DOHH2 (cell line): ENCODE measurements at regions not wholly inside any gene's neighbourhood (a gene's known extent, or its start where the extent isn't known, plus 50 kb on each side); places are given as distances from the start of the nearest gene placed in this dataset.

Experiments
- CTCF ChIP-seq: fragments of 200-600 bp; sonication (generic); IDR thresholded peaks from one replicate; pipeline ENCODE4 v1.5.1; 2014; ENCODE audit warnings: antibody characterized with exemption, mild to moderate bottlenecking, low read depth, low read length; ENCODE audit not compliant: poor library complexity, severe bottlenecking
- EZH2phosphoT487 ChIP-seq: fragments of 200-600 bp; sonication (generic); IDR thresholded peaks from 2 replicates; pipeline ENCODE4 v1.6.1; 2017; ENCODE audit warnings: borderline replicate concordance, mild to moderate bottlenecking, antibody characterized with exemption, low read length, moderate library complexity, mixed read lengths

GRCh38 chr5:90135779-90136378 lies 273.7 kb downstream of the CETN3 start:
- TF ChIP-seq CTCF: no peak
- TF ChIP-seq EZH2phosphoT487: no peak
